ENCODE measurements at regions not wholly inside any gene's neighbourhood (a gene's known extent, or its start where the extent isn't known, plus 50 kb on each side); places are given as distances from the start of the nearest gene placed in this dataset.

DNA sequence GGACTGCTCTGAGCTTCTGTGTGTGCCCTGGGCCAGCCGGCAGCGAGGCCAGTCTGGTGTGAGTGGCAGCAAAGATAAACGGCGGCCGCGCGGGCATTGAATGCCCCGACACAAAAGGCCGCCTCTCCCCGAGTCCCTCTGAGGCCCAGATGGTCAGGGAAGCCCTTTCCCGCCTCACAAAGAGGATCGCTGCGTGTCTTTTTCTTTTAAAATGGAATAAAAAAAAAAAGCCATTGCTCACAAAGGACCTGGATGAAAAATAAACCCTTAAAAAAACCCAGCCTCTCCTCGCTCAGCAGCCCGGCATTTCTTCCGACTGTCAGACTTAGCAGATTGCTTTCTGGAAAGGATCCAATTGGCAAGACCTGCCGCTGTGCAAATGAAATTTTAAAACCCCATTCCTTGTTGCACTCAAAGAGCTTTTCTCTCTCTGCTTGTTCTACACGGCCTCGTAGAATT lies 578.7 kb downstream of the BCOR start:
- TF ChIP-seq CTCF (conservative IDR thresholded peaks at IDR 0.05; ENCODE audit: low read depth, low read length) (no peak), EZH2 (IDR thresholded peaks at IDR 0.05; ENCODE audit: low read length, unreplicated experiment) (peak; percentile 51), EZH2phosphoT487 (IDR thresholded peaks at IDR 0.05; ENCODE audit: borderline replicate concordance, low read length) (no peak)
